Heart left ventricle (tissue), 13 donors: ENCODE measurements at regions not wholly inside any gene's neighbourhood (a gene's known extent, or its start where the extent isn't known, plus 50 kb on each side); places are given as distances from the start of the nearest gene placed in this dataset.

ENCODE experiments used
- CTCF ChIP-seq, 12 donors: fragments of 200-600 bp; sonication (generic) in 4 of 12; IDR thresholded peaks; one replicate each; pipeline versions ENCODE4 v1.5.0 to v1.8.0; 2018 to 2022; ENCODE audit warnings: antibody characterized with exemption in 12 of 12, mild to moderate bottlenecking in 5 of 12
- POLR2A ChIP-seq, 2 donors: fragments of 450-650 bp; IDR thresholded peaks; one replicate each; pipeline ENCODE4 v1.6.1; 2017; ENCODE audit warnings: antibody characterized with exemption in 2 of 2, mild to moderate bottlenecking in 2 of 2, moderate library complexity in 2 of 2
- donor health status: ischemic (EF 13 %, LVEDD 7.1; RV severe dilation, severe dysfunction).
- donor health status: DM: no; HTN: yes; CAD: no.
- donor health status: DM: no; HTN: no; CAD: no.
- donor health status: ischemic (EF 25% LVEDD 6.9; RV normal size, moderate dysfunction).
- donor health status: ischemic (EF 25% LVEDD 5.7; RV mildly dilated, moderate dysfunction).
- donor health status: ischemic (EF 35%, LVEDD 5.7; RV mildly dilated, moderate dysfunction).
- donor health status: nonischemic (EF 11% LVEDD 7.7; RV severe dilation, severe dysfunction).
- donor health status: DM: yes; HTN: yes; CAD: no.
- donor health status: PGD.
- donor health status: ischemic (EF 29% LVEDD 5.4; RV normal size, mild dysfunction).
- donor health status: nonischemic (EF 23%, LVEDD 6.1; RV moderate dilation, normal function).

GRCh38 chr9:91047529-91047928 lies 245.9 kb downstream of the SYK start:
- TF ChIP-seq CTCF (IDR thresholded peaks at IDR 0.05), result no peak
- no peak for TF ChIP-seq POLR2A (IDR thresholded peaks at IDR 0.05)
